ENCODE measurements at regions not wholly inside any gene's neighbourhood (a gene's known extent, or its start where the extent isn't known, plus 50 kb on each side); places are given as distances from the start of the nearest gene placed in this dataset.

GRCh38 chr6:137399881-137400443 is 94.2 kb downstream of the OLIG3 start:
- no peak for FAIRE-seq
- no peaks in the 10 kb centered on the region for H3K4me1 ChIP-seq
- CTCF ChIA-PET: no interaction called here
- ATAC-seq: no peak
- TF ChIP-seq HES2 (IDR thresholded peaks at IDR 0.05): no peak
- no peak for TF ChIP-seq RFX5 (IDR thresholded peaks at IDR 0.05)
- no peak for TF ChIP-seq HDAC2 (IDR thresholded peaks at IDR 0.05)
- no peak for TF ChIP-seq ZC3H11A (IDR thresholded peaks at IDR 0.05)
- no peak for TF ChIP-seq NPAS2 (CRISPR knock-in tag; IDR thresholded peaks at IDR 0.05; ENCODE audit: borderline replicate concordance)
- TF ChIP-seq TFCP2L1 (CRISPR knock-in tag; IDR thresholded peaks at IDR 0.05): no peak
- TF ChIP-seq FOXS1 (CRISPR knock-in tag; IDR thresholded peaks at IDR 0.05): no peak
- no peak for TF ChIP-seq NR3C1 (IDR thresholded peaks at IDR 0.05)
- TF ChIP-seq MAZ (IDR thresholded peaks at IDR 0.05; ENCODE audit: borderline replicate concordance, low read depth, low read length): no peak
- TF ChIP-seq CHD4 (IDR thresholded peaks at IDR 0.05; ENCODE audit: borderline replicate concordance): no peak
- no peak for TF ChIP-seq BHLHE40 (IDR thresholded peaks at IDR 0.05; ENCODE audit: low read depth, low read length)
- TF ChIP-seq, protein P1, sequence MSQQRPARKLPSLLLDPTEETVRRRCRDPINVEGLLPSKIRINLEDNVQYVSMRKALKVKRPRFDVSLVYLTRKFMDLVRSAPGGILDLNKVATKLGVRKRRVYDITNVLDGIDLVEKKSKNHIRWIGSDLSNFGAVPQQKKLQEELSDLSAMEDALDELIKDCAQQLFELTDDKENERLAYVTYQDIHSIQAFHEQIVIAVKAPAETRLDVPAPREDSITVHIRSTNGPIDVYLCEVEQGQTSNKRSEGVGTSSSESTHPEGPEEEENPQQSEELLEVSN (IDR thresholded peaks at IDR 0.05; ENCODE audit: borderline replicate concordance, low read depth): no peak
- TF ChIP-seq SMC3 (IDR thresholded peaks at IDR 0.05): no peak
- TF ChIP-seq EHMT2 (IDR thresholded peaks at IDR 0.05; ENCODE audit: low read depth): no peak
- TF ChIP-seq NFE2L2 (conservative IDR thresholded peaks at IDR 0.05; ENCODE audit: low read length): no peak
- TF ChIP-seq RNF2 (IDR thresholded peaks at IDR 0.05; ENCODE audit: borderline replicate concordance, low read depth): no peak
- TF ChIP-seq ATOH8 (CRISPR knock-in tag; IDR thresholded peaks at IDR 0.05; ENCODE audit: low read depth): no peak
- no peaks in the 10 kb centered on the region for H3K9me3 ChIP-seq
- H3K4me3 ChIP-seq: no peak overlapping the region
- DNase-seq (ENCODE audit: low read depth in 1 of 2, low spot score in 1 of 2): no peak
- H3K4me2 ChIP-seq: no peak overlapping the region
- no peak overlapping the region for H3K27ac ChIP-seq
- POLR2A ChIA-PET: no interaction called here
- 72% methylated on average over 9 of the region's 9 CpGs for WGBS (ENCODE audit: missing lambda C conversion rate)

- Histone ChIP-seq H3K4me3 (no peak overlapping the region), H3K4me2 (no peak overlapping the region), H3K9me3 (no peaks in the 10 kb centered on the region), H3K27ac (no peak overlapping the region), H3K4me1 (no peaks in the 10 kb centered on the region)
- DNase-seq (ENCODE audit: low read depth in 1 of 2, low spot score in 1 of 2) (no peak), ATAC-seq (no peak), FAIRE-seq (no peak)
- ChIA-PET POLR2A (no interaction called here), CTCF (interaction anchor here (1.0 kb wide), 1 partner anchor 42 kb away, joined by 3 read pairs; no protein-coding TSS in a partner anchor)
- TF ChIP-seq TFCP2L1 (CRISPR knock-in tag; IDR thresholded peaks at IDR 0.05) (no peak), RNF2 (IDR thresholded peaks at IDR 0.05; ENCODE audit: borderline replicate concordance, low read depth) (no peak), BHLHE40 (IDR thresholded peaks at IDR 0.05; ENCODE audit: low read depth, low read length) (no peak), GATA3 (IDR thresholded peaks at IDR 0.05; ENCODE audit: borderline replicate concordance) (no peak), JUNB (IDR thresholded peaks at IDR 0.05) (no peak)
- WGBS (ENCODE audit: missing lambda C conversion rate): 13% methylated on average over 3 of the region's 3 CpGs
These were observed 98.9 kb downstream of the OLIG3 start for GRCh38 chr6:137395316-137395715.

DNA sequence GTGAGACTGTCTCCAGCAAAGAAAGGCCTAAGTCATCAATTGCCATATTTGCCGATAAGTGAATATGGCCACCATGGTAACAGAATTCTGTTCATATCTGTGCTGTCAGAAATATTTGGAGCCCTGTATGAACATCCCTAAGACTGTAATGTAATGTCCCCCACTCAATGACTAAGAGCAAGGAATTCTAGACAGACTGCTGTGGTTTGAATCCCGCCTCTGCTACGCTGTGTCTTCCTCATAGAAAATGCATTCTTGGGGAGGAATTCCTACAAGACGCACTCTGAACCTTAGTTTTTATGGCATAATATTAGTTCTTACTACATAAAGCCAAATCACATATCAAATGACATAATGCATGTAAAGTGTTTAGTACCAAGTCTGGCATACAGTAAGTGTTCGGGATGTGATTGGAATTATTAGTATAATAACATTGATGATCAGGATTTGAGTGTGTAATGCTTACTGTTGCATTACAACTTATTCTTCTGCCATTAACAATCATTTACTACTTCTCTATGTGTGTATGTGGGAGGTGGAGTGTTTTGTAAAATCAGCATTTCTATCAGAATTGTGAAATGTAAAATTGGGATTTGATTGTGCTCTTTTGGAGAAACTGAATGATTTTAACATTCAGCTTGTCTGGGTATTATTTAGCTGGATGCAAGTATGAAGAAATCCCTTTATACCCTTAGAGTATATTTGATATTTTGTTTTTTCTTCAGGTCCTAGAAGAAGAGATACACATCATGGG is 103.0 kb downstream of the OLIG3 start:
- no peaks in the 10 kb centered on the region for H3K9me3 ChIP-seq
- no peak overlapping the region for H3K4me2 ChIP-seq
- no peak overlapping the region for H3K4me3 ChIP-seq
- ATAC-seq (no peak), FAIRE-seq (no peak), DNase-seq (ENCODE audit: low read depth in 1 of 2, low spot score in 1 of 2) (no peak)
- ChIA-PET POLR2A (no interaction called here), CTCF (no interaction called here)
- H3K27ac ChIP-seq: no peak overlapping the region
- no peaks in the 10 kb centered on the region for H3K4me1 ChIP-seq
- 84% methylated on average over 5 of the region's 5 CpGs for WGBS (ENCODE audit: missing lambda C conversion rate)
- TF ChIP-seq KDM1A (IDR thresholded peaks at IDR 0.05; ENCODE audit: low read depth): no peak
- TF ChIP-seq MAZ (IDR thresholded peaks at IDR 0.05; ENCODE audit: borderline replicate concordance, low read depth, low read length): no peak
- TF ChIP-seq NFE2L2 (conservative IDR thresholded peaks at IDR 0.05; ENCODE audit: low read length): no peak
- TF ChIP-seq, protein P2, sequence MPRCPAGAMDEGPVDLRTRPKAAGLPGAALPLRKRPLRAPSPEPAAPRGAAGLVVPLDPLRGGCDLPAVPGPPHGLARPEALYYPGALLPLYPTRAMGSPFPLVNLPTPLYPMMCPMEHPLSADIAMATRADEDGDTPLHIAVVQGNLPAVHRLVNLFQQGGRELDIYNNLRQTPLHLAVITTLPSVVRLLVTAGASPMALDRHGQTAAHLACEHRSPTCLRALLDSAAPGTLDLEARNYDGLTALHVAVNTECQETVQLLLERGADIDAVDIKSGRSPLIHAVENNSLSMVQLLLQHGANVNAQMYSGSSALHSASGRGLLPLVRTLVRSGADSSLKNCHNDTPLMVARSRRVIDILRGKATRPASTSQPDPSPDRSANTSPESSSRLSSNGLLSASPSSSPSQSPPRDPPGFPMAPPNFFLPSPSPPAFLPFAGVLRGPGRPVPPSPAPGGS (IDR thresholded peaks at IDR 0.05): no peak
- peak; percentile 34 for TF ChIP-seq MAFK (IDR thresholded peaks at IDR 0.05; ENCODE audit: partially characterized antibody)
- no peak for TF ChIP-seq HEYL (CRISPR knock-in tag; IDR thresholded peaks at IDR 0.05)
- TF ChIP-seq FOSL2 (IDR thresholded peaks at IDR 0.05): no peak
- TF ChIP-seq FOSL2 (CRISPR knock-in tag; IDR thresholded peaks at IDR 0.05): no peak
